Trophoblast cell (in vitro differentiated cells and primary cell): ENCODE measurements at regions not wholly inside any gene's neighbourhood (a gene's known extent, or its start where the extent isn't known, plus 50 kb on each side); places are given as distances from the start of the nearest gene placed in this dataset.

Source experiments
- DNase-seq, 2 donors: peaks; one replicate each; pipeline ENCODE4 v3.0.0-alpha.2; 2016
- H2AFZ ChIP-seq: 2 replicates; pipeline ENCODE4 v1.6.1; 2013; ENCODE audit warnings: low read length, moderate library complexity, mild to moderate bottlenecking; ENCODE audit not compliant: insufficient read depth, poor library complexity
- H2AK5ac ChIP-seq: 2 replicates; pipeline ENCODE4 v1.6.1; 2013; ENCODE audit warnings: mild to moderate bottlenecking, low read length
- H2BK120ac ChIP-seq: 2 replicates; pipeline ENCODE4 v1.6.1; 2013; ENCODE audit warnings: low read length, mild to moderate bottlenecking, moderate library complexity; ENCODE audit not compliant: insufficient read depth, poor library complexity
- H2BK12ac ChIP-seq: 2 replicates; pipeline ENCODE4 v1.6.1; 2013; ENCODE audit warnings: mild to moderate bottlenecking, low read length, moderate library complexity
- H2BK5ac ChIP-seq: 2 replicates; pipeline ENCODE4 v1.6.1; 2013; ENCODE audit warnings: low read length, low read depth, moderate library complexity, mild to moderate bottlenecking; ENCODE audit not compliant: poor library complexity
- H3K14ac ChIP-seq: 2 replicates; pipeline ENCODE4 v1.6.1; 2013; ENCODE audit warnings: mild to moderate bottlenecking, low read length
- H3K18ac ChIP-seq: 2 replicates; pipeline ENCODE4 v1.6.1; 2013; ENCODE audit warnings: mild to moderate bottlenecking, low read length
- H3K23ac ChIP-seq: 2 replicates; pipeline ENCODE4 v1.6.1; 2013; ENCODE audit warnings: low read length
- H3K27ac ChIP-seq: 2 replicates; pipeline ENCODE4 v1.5.1; 2013; ENCODE audit warnings: low read depth, mild to moderate bottlenecking, inconsistent platforms, low read length, moderate library complexity
- H3K27me3 ChIP-seq: 2 replicates; pipeline ENCODE4 v1.6.1; 2013; ENCODE audit warnings: inconsistent platforms, mild to moderate bottlenecking, low read length, moderate library complexity; ENCODE audit not compliant: insufficient read depth
- H3K36me3 ChIP-seq, 2 experiments: 1 replicate in 1 of 2; 2 replicates in 1 of 2; pipeline ENCODE4 v1.6.1; 2013; ENCODE audit warnings: low read length in 2 of 2, mild to moderate bottlenecking in 2 of 2, moderate library complexity in 1 of 2; ENCODE audit not compliant: insufficient read depth in 2 of 2, control insufficient read depth in 1 of 2
- H3K4ac ChIP-seq: 2 replicates; pipeline ENCODE4 v1.6.1; 2013; ENCODE audit warnings: low read depth, mild to moderate bottlenecking, low read length, moderate library complexity
- H3K4me1 ChIP-seq, 2 experiments: 1 replicate in 1 of 2; 2 replicates in 1 of 2; pipeline ENCODE4 v1.6.1; 2013; ENCODE audit warnings: low read length in 2 of 2, mild to moderate bottlenecking in 2 of 2, moderate library complexity in 1 of 2; ENCODE audit not compliant: insufficient read depth in 2 of 2, control insufficient read depth in 1 of 2
- H3K4me2 ChIP-seq: 2 replicates; pipeline ENCODE4 v1.6.1; 2013; ENCODE audit warnings: inconsistent platforms, mild to moderate bottlenecking, low read length, moderate library complexity
- H3K4me3 ChIP-seq: 2 replicates; pipeline ENCODE4 v1.5.1; 2013; ENCODE audit warnings: mild to moderate bottlenecking, low read depth, low read length, inconsistent platforms
- H3K79me1 ChIP-seq: one replicate; pipeline ENCODE4 v1.6.1; 2013; ENCODE audit warnings: low read length
- H3K79me2 ChIP-seq: 2 replicates; pipeline ENCODE4 v1.6.1; 2013; ENCODE audit warnings: low read length, mild to moderate bottlenecking; ENCODE audit not compliant: control insufficient read depth, insufficient read depth, poor library complexity
- H3K9ac ChIP-seq: 2 replicates; pipeline ENCODE4 v1.6.1; 2013; ENCODE audit warnings: mild to moderate bottlenecking, low read length
- H3K9me3 ChIP-seq: 2 replicates; pipeline ENCODE4 v1.6.1; 2013; ENCODE audit warnings: low read depth, mild to moderate bottlenecking, control low read depth, inconsistent platforms, low read length; ENCODE audit not compliant: insufficient read depth
- H4K12ac ChIP-seq: 2 replicates; pipeline ENCODE4 v1.6.1; 2013; ENCODE audit warnings: low read depth, mild to moderate bottlenecking, low read length, moderate library complexity
- H4K8ac ChIP-seq: 2 replicates; pipeline ENCODE4 v1.6.1; 2013; ENCODE audit warnings: low read depth, mild to moderate bottlenecking, low read length, moderate library complexity
- H4K91ac ChIP-seq: one replicate; pipeline ENCODE4 v1.6.1; 2013; ENCODE audit warnings: low read depth, mild to moderate bottlenecking, low read length, moderate library complexity
- WGBS: extraction: QIAGEN DNeasy Blood & Tissue Kit; methylation state at CpG from one replicate; pipeline ENCODE4 v1.1.7; 2013; ENCODE audit warnings: missing lambda C conversion rate; ENCODE audit not compliant: insufficient read length, insufficient coverage; ENCODE audit errors: extremely low coverage; 5-methylcytosine and 5-hydroxymethylcytosine counted together

DNA sequence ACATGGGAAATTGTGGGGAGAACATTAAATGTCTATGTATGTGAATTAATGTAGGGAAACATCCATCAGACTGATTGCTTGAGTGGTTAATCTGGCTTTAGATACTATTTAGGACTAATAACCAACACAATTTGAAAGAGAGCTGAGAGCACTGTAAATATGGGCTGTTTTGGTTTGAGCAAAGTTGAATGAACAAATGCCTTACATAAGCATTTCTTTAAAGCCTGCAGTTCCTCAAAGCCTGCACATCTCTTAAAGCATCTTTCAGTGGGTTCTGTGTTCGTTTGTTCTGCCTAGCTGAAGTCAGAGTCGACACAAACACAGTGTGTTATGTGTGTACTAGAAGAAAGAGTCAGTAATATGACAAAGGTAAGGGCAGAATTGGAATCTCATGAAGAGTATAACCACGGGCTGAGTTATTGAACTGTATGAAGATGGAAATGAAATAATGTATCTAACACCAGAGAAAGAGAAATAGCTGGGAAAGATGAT, 350.0 kb downstream of the SIPA1L2 start:
- WGBS, result no CpG with 5 or more reads among the region's 3 CpGs
- H3K23ac ChIP-seq, result no peak overlapping the region
- no peak overlapping the region for H3K4ac ChIP-seq
- no peaks in the 10 kb centered on the region for H3K79me1 ChIP-seq
- peaks cover 2% of the 10 kb centered on the region for H3K9me3 ChIP-seq
- no peaks in the 10 kb centered on the region for H3K27me3 ChIP-seq
- no peak overlapping the region for H3K27ac ChIP-seq
- H4K91ac ChIP-seq, result no peak overlapping the region
- H2BK12ac ChIP-seq, result no peak overlapping the region
- H3K4me3 ChIP-seq, result no peak overlapping the region
- no peak overlapping the region for H2AFZ ChIP-seq
- no peak overlapping the region for H4K8ac ChIP-seq
- no peaks in the 10 kb centered on the region for H3K4me1 ChIP-seq
- DNase-seq, result no peak
- no peak overlapping the region for H2BK120ac ChIP-seq
- H3K9ac ChIP-seq, result no peak overlapping the region
- no peak overlapping the region for H2BK5ac ChIP-seq
- H4K12ac ChIP-seq, result no peak overlapping the region
- no peak overlapping the region for H3K18ac ChIP-seq
- H3K14ac ChIP-seq, result no peak overlapping the region
- H2AK5ac ChIP-seq, result no peak overlapping the region
- no peaks in the 10 kb centered on the region for H3K36me3 ChIP-seq
- H3K4me2 ChIP-seq, result no peak overlapping the region
- H3K79me2 ChIP-seq, result no peaks in the 10 kb centered on the region

DNA sequence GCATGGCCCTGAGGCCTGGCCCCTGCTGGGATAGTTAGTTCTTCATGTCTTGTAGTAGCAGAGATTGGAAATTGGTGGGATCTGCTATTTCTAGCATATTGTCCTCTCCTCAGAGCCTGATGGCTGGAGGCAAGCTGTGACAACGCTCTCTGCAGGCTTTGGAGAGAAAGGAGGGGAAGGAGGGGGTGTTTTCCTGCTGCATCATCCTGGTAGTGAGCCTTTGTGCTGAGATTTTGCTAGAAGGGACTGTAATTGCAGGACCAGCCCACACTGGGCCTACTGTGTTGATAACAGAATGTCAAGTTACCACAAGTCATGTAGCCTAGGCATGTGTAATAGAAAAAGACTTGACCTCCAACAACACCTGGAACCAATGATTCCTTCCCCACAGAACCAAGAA, 351.0 kb downstream of the SIPA1L2 start:
- WGBS, result no CpG with 5 or more reads among the region's 1 CpG
- no peaks in the 10 kb centered on the region for H3K79me2 ChIP-seq
- H4K12ac ChIP-seq, result no peak overlapping the region
- H3K4me3 ChIP-seq, result no peak overlapping the region
- no peaks in the 10 kb centered on the region for H3K36me3 ChIP-seq
- no peaks in the 10 kb centered on the region for H3K79me1 ChIP-seq
- no peak overlapping the region for H3K9ac ChIP-seq
- H3K4ac ChIP-seq, result no peak overlapping the region
- H2AFZ ChIP-seq, result no peak overlapping the region
- H3K23ac ChIP-seq, result no peak overlapping the region
- no peak overlapping the region for H3K18ac ChIP-seq
- no peak overlapping the region for H3K4me2 ChIP-seq
- H3K27me3 ChIP-seq, result no peaks in the 10 kb centered on the region
- no peak overlapping the region for H3K14ac ChIP-seq
- no peaks in the 10 kb centered on the region for H3K9me3 ChIP-seq
- no peak overlapping the region for H2AK5ac ChIP-seq
- H2BK12ac ChIP-seq, result no peak overlapping the region
- no peaks in the 10 kb centered on the region for H3K4me1 ChIP-seq
- H4K8ac ChIP-seq, result no peak overlapping the region
- H4K91ac ChIP-seq, result no peak overlapping the region
- H2BK120ac ChIP-seq, result no peak overlapping the region
- no peak for DNase-seq
- H3K27ac ChIP-seq, result no peak overlapping the region
- no peak overlapping the region for H2BK5ac ChIP-seq

DNA sequence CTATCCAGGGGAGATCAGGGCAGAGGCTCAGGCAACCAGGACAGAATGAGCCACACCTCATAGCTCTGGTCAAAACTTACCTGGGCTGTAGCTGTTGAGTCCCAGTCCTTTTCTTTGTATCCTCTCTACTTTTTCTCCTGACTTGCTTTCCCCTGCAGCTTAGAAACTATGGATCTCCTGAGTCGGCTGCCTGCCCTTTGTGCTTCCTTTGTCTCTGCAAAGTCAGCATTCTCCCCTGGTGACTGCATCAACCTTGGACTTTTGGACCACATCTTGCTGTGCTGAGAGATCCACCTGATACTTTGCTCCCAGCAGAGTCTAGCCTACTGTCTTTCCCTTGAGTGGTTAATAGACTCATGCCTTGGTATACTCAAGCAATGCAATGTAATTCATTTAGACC, 353.3 kb downstream of the SIPA1L2 start:
- Histone ChIP-seq H3K4me2 (no peak overlapping the region), H3K9me3 (no peaks in the 10 kb centered on the region), H3K79me2 (no peaks in the 10 kb centered on the region), H3K4me3 (no peak overlapping the region), H3K4ac (no peak overlapping the region), H2BK120ac (no peak overlapping the region), H3K27me3 (no peaks in the 10 kb centered on the region), H2BK5ac (no peak overlapping the region), H3K14ac (no peak overlapping the region), H3K79me1 (no peaks in the 10 kb centered on the region), H3K18ac (no peak overlapping the region), H3K27ac (no peak overlapping the region), H4K12ac (no peak overlapping the region), H3K36me3 (no peaks in the 10 kb centered on the region), H2AK5ac (no peak overlapping the region), H4K91ac (no peak overlapping the region), H4K8ac (no peak overlapping the region), H2AFZ (no peak overlapping the region), H3K23ac (no peak overlapping the region), H3K9ac (no peak overlapping the region), H2BK12ac (no peak overlapping the region), H3K4me1 (no peaks in the 10 kb centered on the region)
- no peak for DNase-seq
- WGBS, result no CpG with 5 or more reads among the region's 1 CpG

DNA sequence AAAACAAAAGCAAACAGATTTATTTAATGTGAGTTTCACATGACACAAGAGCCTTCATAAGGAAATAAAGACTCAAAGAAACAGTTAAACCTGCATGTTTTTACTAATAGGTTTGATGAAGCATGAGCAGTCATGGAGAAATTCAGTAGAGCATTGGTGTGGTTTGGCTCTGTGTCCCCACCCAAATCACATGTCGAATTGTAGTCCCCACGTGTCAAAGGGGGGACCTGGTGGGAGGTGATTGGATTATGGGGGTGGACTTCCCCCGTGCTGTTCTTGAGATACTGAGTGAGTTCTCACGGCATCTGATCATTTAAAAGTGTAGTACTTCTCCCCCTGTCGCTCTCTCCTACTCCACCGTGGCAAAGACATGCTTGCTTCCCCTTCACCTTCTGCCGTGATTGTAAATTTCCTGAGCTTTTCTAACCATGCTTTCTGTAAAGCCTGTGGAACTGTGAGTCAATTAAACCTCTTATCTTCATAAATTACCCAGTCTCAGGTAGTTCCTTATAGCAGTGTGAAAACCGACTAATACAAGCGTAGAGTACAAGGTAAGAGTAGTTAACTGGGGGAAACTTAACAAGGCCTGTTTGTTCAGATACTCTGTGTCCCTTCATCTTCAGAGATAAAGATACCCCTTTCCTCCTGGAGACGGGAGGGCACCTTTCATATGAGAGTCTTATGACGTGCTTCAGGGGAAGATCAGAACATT, 354.8 kb downstream of the SIPA1L2 start:
- Histone ChIP-seq H2AK5ac (no peak overlapping the region), H2BK5ac (no peak overlapping the region)
- WGBS, result no CpG with 5 or more reads among the region's 11 CpGs

More for the DNA sequence above, 354.8 kb downstream of the SIPA1L2 start:
- Histone ChIP-seq H3K36me3 (no peaks in the 10 kb centered on the region), H3K9ac (no peak overlapping the region), H3K27me3 (no peaks in the 10 kb centered on the region), H3K27ac (no peak overlapping the region), H3K14ac (no peak overlapping the region), H4K91ac (no peak overlapping the region), H2AFZ (no peak overlapping the region), H3K23ac (no peak overlapping the region), H3K4me1 (no peaks in the 10 kb centered on the region), H3K18ac (no peak overlapping the region), H3K9me3 (no peaks in the 10 kb centered on the region), H2BK120ac (no peak overlapping the region), H4K8ac (no peak overlapping the region), H3K79me1 (no peaks in the 10 kb centered on the region), H2BK12ac (no peak overlapping the region), H3K4me3 (no peak overlapping the region), H3K79me2 (no peaks in the 10 kb centered on the region), H3K4ac (no peak overlapping the region), H3K4me2 (no peak overlapping the region), H4K12ac (no peak overlapping the region)
- no peak for DNase-seq
